ENCODE measurements at regions not wholly inside any gene's neighbourhood (a gene's known extent, or its start where the extent isn't known, plus 50 kb on each side); places are given as distances from the start of the nearest gene placed in this dataset.
"Not testable (repeated sequence)": the region's sequence is repeated elsewhere in the genome, so short reads cannot be mapped to it uniquely, and the experiment has no call there.

DNA sequence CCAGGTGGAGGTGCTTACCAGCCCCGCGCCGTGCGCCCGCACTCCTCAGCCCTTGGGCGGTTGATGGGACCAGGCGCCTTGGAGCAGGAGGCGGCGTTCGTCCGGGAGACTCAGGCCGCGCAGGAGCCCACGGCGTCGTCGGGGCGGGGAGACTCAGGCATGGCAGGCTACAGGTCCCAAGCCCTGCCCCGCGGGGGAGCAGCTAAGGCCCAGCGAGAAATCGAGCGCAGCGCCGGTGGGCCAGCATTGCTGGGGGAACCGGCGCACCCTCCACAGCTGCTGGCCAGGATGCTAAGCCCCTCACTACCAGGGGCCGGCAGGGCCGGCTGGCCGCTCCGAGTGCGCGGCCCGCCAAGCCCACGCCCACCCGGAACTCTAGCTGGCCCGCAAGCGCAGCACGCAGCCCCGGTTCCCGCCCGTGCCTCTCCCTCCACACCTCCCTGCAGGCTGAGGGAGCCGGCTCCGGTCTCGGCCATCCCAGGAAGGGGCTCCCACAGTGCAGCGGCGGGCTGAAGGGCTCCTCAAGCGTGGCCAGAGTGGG lies 1087.5 kb downstream of the GALC start:
- TF ChIP-seq POLR2AphosphoS5 (IDR thresholded peaks at IDR 0.05); RAD21 (conservative IDR thresholded peaks at IDR 0.05); SMC3 (conservative IDR thresholded peaks at IDR 0.05; ENCODE audit: poor library complexity); EP300 (conservative IDR thresholded peaks at IDR 0.05; ENCODE audit: poor library complexity, severe bottlenecking); EZH2 (IDR thresholded peaks at IDR 0.05; ENCODE audit: borderline replicate concordance, insufficient read depth, low read length, poor library complexity, severe bottlenecking): not testable (repeated sequence)
- TF ChIP-seq, protein P1, sequence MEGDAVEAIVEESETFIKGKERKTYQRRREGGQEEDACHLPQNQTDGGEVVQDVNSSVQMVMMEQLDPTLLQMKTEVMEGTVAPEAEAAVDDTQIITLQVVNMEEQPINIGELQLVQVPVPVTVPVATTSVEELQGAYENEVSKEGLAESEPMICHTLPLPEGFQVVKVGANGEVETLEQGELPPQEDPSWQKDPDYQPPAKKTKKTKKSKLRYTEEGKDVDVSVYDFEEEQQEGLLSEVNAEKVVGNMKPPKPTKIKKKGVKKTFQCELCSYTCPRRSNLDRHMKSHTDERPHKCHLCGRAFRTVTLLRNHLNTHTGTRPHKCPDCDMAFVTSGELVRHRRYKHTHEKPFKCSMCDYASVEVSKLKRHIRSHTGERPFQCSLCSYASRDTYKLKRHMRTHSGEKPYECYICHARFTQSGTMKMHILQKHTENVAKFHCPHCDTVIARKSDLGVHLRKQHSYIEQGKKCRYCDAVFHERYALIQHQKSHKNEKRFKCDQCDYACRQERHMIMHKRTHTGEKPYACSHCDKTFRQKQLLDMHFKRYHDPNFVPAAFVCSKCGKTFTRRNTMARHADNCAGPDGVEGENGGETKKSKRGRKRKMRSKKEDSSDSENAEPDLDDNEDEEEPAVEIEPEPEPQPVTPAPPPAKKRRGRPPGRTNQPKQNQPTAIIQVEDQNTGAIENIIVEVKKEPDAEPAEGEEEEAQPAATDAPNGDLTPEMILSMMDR (IDR thresholded peaks at IDR 0.05; ENCODE audit: poor library complexity, severe bottlenecking): not testable (repeated sequence)
- TF ChIP-seq, protein P2, sequence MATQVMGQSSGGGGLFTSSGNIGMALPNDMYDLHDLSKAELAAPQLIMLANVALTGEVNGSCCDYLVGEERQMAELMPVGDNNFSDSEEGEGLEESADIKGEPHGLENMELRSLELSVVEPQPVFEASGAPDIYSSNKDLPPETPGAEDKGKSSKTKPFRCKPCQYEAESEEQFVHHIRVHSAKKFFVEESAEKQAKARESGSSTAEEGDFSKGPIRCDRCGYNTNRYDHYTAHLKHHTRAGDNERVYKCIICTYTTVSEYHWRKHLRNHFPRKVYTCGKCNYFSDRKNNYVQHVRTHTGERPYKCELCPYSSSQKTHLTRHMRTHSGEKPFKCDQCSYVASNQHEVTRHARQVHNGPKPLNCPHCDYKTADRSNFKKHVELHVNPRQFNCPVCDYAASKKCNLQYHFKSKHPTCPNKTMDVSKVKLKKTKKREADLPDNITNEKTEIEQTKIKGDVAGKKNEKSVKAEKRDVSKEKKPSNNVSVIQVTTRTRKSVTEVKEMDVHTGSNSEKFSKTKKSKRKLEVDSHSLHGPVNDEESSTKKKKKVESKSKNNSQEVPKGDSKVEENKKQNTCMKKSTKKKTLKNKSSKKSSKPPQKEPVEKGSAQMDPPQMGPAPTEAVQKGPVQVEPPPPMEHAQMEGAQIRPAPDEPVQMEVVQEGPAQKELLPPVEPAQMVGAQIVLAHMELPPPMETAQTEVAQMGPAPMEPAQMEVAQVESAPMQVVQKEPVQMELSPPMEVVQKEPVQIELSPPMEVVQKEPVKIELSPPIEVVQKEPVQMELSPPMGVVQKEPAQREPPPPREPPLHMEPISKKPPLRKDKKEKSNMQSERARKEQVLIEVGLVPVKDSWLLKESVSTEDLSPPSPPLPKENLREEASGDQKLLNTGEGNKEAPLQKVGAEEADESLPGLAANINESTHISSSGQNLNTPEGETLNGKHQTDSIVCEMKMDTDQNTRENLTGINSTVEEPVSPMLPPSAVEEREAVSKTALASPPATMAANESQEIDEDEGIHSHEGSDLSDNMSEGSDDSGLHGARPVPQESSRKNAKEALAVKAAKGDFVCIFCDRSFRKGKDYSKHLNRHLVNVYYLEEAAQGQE (IDR thresholded peaks at IDR 0.05; ENCODE audit: borderline replicate concordance): not testable (repeated sequence)
